Suprapubic skin (tissue), 4 donors: ENCODE measurements at regions not wholly inside any gene's neighbourhood (a gene's known extent, or its start where the extent isn't known, plus 50 kb on each side); places are given as distances from the start of the nearest gene placed in this dataset.

Source experiments
- DNase-seq, 2 donors: peaks; one replicate each; pipeline ENCODE4 v3.0.0-alpha.2; 2019; ENCODE audit warnings: low spot score in 2 of 2
- H3K27ac ChIP-seq: fragments of 200-600 bp; sonication (generic); one replicate; pipeline ENCODE4 v1.5.1; 2019
- H3K27me3 ChIP-seq: fragments of 200-600 bp; sonication (generic); one replicate; pipeline ENCODE4 v1.5.1; 2019
- H3K36me3 ChIP-seq: fragments of 200-600 bp; sonication (generic); one replicate; pipeline ENCODE4 v1.5.1; 2019
- H3K4me1 ChIP-seq: fragments of 200-600 bp; sonication (generic); one replicate; pipeline ENCODE4 v1.5.1; 2019
- H3K4me3 ChIP-seq: fragments of 200-600 bp; sonication (generic); one replicate; pipeline ENCODE4 v1.5.1; 2019; ENCODE audit warnings: mild to moderate bottlenecking
- H3K9me3 ChIP-seq: fragments of 200-600 bp; sonication (generic); one replicate; pipeline ENCODE4 v1.5.1; 2019
- EP300 ChIP-seq: sonication (generic); formaldehyde crosslinking; IDR thresholded peaks from one replicate; pipeline ENCODE4 v1.6.1; 2017; ENCODE audit warnings: antibody characterized with exemption
- POLR2A ChIP-seq, 2 donors: fragments of 450-650 bp; IDR thresholded peaks; one replicate each; pipeline ENCODE4 v1.6.1; 2017; ENCODE audit warnings: antibody characterized with exemption in 2 of 2, mild to moderate bottlenecking in 2 of 2, moderate library complexity in 2 of 2
- POLR2AphosphoS5 ChIP-seq, 3 donors: sonication (generic); formaldehyde crosslinking; IDR thresholded peaks; one replicate each; pipeline ENCODE4 v1.6.1; 2017; ENCODE audit warnings: antibody characterized with exemption in 3 of 3
- WGBS: methylation state at CpG from one replicate; pipeline ENCODE4 v1.1.5; 2018; 5-methylcytosine and 5-hydroxymethylcytosine counted together
- TF ChIP-seq, protein P1 (sequence below), 2 donors: fragments of 200-600 bp in 1 of 2; fragments of 450-650 bp in 1 of 2; sonication (generic) in 1 of 2; IDR thresholded peaks; one replicate each; pipeline ENCODE4 v1.5.1; 2016 to 2019; ENCODE audit warnings: antibody characterized with exemption in 2 of 2, mild to moderate bottlenecking in 1 of 2, moderate library complexity in 1 of 2

DNA sequence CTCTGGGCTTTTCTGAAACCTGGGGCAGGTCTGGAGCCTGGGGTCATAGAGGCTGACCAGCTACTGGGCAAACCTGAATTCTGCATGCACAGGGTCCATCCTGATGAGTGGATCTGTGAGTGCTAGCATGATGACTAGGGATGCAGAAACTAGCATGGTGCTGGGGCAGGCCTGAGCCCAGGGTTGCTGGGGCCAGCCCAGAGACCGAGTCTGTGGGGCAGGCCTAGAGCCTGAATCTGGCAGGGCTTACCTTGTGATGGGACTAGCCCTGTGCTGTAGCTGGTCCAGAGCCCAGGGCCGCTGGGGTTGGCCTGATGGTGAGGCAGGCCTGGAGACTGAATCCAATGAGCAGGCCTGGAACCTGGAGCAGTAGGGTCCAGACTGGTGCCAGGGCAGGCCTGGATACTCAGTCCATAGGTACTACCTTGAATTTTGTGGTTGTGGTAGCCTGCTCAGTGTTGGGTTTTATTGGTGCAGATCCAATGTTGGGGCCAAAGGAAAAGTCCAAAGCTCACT is 313.5 kb downstream of the TLR4 start:
- Histone ChIP-seq H3K4me1 (no peaks in the 10 kb centered on the region), H3K27me3 (no peaks in the 10 kb centered on the region), H3K9me3 (no peaks in the 10 kb centered on the region), H3K27ac (no peak overlapping the region), H3K4me3 (no peak overlapping the region), H3K36me3 (no peaks in the 10 kb centered on the region)
- no CpG with 5 or more reads among the region's 2 CpGs for WGBS
- no peak for DNase-seq
- TF ChIP-seq POLR2A (IDR thresholded peaks at IDR 0.05) (no peak), EP300 (no peak), POLR2AphosphoS5 (IDR thresholded peaks at IDR 0.05) (no peak)
- TF ChIP-seq, protein P1, sequence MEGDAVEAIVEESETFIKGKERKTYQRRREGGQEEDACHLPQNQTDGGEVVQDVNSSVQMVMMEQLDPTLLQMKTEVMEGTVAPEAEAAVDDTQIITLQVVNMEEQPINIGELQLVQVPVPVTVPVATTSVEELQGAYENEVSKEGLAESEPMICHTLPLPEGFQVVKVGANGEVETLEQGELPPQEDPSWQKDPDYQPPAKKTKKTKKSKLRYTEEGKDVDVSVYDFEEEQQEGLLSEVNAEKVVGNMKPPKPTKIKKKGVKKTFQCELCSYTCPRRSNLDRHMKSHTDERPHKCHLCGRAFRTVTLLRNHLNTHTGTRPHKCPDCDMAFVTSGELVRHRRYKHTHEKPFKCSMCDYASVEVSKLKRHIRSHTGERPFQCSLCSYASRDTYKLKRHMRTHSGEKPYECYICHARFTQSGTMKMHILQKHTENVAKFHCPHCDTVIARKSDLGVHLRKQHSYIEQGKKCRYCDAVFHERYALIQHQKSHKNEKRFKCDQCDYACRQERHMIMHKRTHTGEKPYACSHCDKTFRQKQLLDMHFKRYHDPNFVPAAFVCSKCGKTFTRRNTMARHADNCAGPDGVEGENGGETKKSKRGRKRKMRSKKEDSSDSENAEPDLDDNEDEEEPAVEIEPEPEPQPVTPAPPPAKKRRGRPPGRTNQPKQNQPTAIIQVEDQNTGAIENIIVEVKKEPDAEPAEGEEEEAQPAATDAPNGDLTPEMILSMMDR (IDR thresholded peaks at IDR 0.05) = no peak

GRCh38 chr9:118023644-118024043 is 319.4 kb downstream of the TLR4 start:
- no peaks in the 10 kb centered on the region for H3K36me3 ChIP-seq
- DNase-seq = no peak
- H3K9me3 ChIP-seq = no peaks in the 10 kb centered on the region
- no peak for TF ChIP-seq POLR2AphosphoS5 (IDR thresholded peaks at IDR 0.05)
- TF ChIP-seq POLR2A (IDR thresholded peaks at IDR 0.05) = no peak
- H3K4me3 ChIP-seq = no peak overlapping the region
- no peaks in the 10 kb centered on the region for H3K27me3 ChIP-seq
- H3K27ac ChIP-seq = no peak overlapping the region
- H3K4me1 ChIP-seq = no peaks in the 10 kb centered on the region
- 11% methylated on average over 2 of the region's 2 CpGs for WGBS

GRCh38 chr9:118028225-118028624 is 324.0 kb downstream of the TLR4 start:
- Histone ChIP-seq H3K27me3 (no peaks in the 10 kb centered on the region), H3K36me3 (no peaks in the 10 kb centered on the region), H3K4me3 (no peak overlapping the region), H3K9me3 (no peaks in the 10 kb centered on the region), H3K27ac (no peak overlapping the region), H3K4me1 (no peaks in the 10 kb centered on the region)
- WGBS = 66% methylated on average over 2 of the region's 2 CpGs
- TF ChIP-seq, protein P1 (IDR thresholded peaks at IDR 0.05) = no peak
- TF ChIP-seq POLR2AphosphoS5 (IDR thresholded peaks at IDR 0.05) (no peak), POLR2A (IDR thresholded peaks at IDR 0.05) (no peak), EP300 (no peak)
- DNase-seq = no peak

- Histone ChIP-seq H3K9me3 (no peaks in the 10 kb centered on the region), H3K36me3 (no peaks in the 10 kb centered on the region), H3K27me3 (no peaks in the 10 kb centered on the region), H3K4me3 (no peak overlapping the region), H3K27ac (no peak overlapping the region), H3K4me1 (no peaks in the 10 kb centered on the region)
- TF ChIP-seq EP300 (no peak), POLR2A (IDR thresholded peaks at IDR 0.05) (no peak), POLR2AphosphoS5 (IDR thresholded peaks at IDR 0.05) (no peak)
- TF ChIP-seq, protein P1 (IDR thresholded peaks at IDR 0.05) = no peak
- no peak for DNase-seq
These were observed 325.2 kb downstream of the TLR4 start for GRCh38 chr9:118029425-118029824.

DNA sequence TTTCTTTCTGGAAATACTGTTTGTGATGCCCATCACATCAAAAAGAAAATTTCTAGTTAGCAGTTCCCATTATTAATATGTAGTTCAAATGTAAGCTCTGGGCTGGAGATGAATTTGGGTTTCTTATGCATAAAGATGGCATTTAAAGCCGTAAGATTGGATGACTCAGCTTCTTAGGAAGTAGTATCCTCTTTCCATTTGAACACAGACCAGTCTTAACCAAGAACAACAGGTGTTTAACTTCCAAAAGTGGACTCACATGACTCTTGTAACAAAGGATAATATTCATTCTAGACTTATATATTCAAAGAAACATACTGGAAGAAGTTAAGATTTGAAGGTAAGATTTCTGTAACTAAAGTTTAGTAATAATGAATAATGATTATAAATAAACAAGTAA is 330.5 kb downstream of the TLR4 start:
- no peak overlapping the region for H3K27ac ChIP-seq
- no peak overlapping the region for H3K4me3 ChIP-seq
- TF ChIP-seq POLR2A (IDR thresholded peaks at IDR 0.05) (no peak), POLR2AphosphoS5 (IDR thresholded peaks at IDR 0.05) (no peak), EP300 (no peak)
- TF ChIP-seq, protein P1 (IDR thresholded peaks at IDR 0.05) = no peak
- H3K4me1 ChIP-seq = no peaks in the 10 kb centered on the region
- H3K36me3 ChIP-seq = no peaks in the 10 kb centered on the region
- no peak for DNase-seq
- H3K9me3 ChIP-seq = no peaks in the 10 kb centered on the region
- H3K27me3 ChIP-seq = no peaks in the 10 kb centered on the region
- 55% methylated on average over 1 of the region's 1 CpG for WGBS

GRCh38 chr9:118038713-118039112 is 334.5 kb downstream of the TLR4 start:
- DNase-seq = no peak
- Histone ChIP-seq H3K36me3 (no peaks in the 10 kb centered on the region), H3K27ac (no peak overlapping the region), H3K4me1 (no peaks in the 10 kb centered on the region), H3K4me3 (no peak overlapping the region), H3K27me3 (no peaks in the 10 kb centered on the region), H3K9me3 (no peaks in the 10 kb centered on the region)
- WGBS = 57% methylated on average over 2 of the region's 2 CpGs
- TF ChIP-seq EP300 (no peak), POLR2A (IDR thresholded peaks at IDR 0.05) (no peak), POLR2AphosphoS5 (IDR thresholded peaks at IDR 0.05) (no peak)
- TF ChIP-seq, protein P1 (IDR thresholded peaks at IDR 0.05) = no peak
